Left lung (tissue), 4 donors: ENCODE measurements at regions not wholly inside any gene's neighbourhood (a gene's known extent, or its start where the extent isn't known, plus 50 kb on each side); places are given as distances from the start of the nearest gene placed in this dataset.

Experiments used
- ATAC-seq: fragments of 200-7000 bp; cut with Tn5 transposase; one replicate; pipeline ENCODE4 v1.9.1; 2020; ENCODE audit warnings: moderate library complexity
- DNase-seq, 4 donors: peaks; one replicate each; pipeline ENCODE4 v3.0.0-alpha.2; 2013 to 2020
- H3K27ac ChIP-seq, 2 donors: fragments of 200-600 bp; sonication (generic) in 1 of 2; one replicate each; pipeline versions ENCODE4 v1.5.0 to v1.8.0; 2020 to 2021
- H3K27me3 ChIP-seq, 2 donors: fragments of 200-600 bp; sonication (generic) in 1 of 2; one replicate each; pipeline versions ENCODE4 v1.5.0 to v1.8.0; 2020 to 2021
- H3K36me3 ChIP-seq, 2 donors: fragments of 200-600 bp; sonication (generic) in 1 of 2; one replicate each; pipeline versions ENCODE4 v1.5.0 to v1.8.0; 2020 to 2021
- H3K4me1 ChIP-seq, 2 donors: fragments of 200-600 bp; one replicate each; pipeline ENCODE4 v1.8.0; 2021
- H3K4me3 ChIP-seq, 2 donors: fragments of 200-600 bp; sonication (generic) in 1 of 2; one replicate each; pipeline versions ENCODE4 v1.5.0 to v1.8.0; 2020 to 2021; ENCODE audit warnings: mild to moderate bottlenecking in 1 of 2
- H3K9me3 ChIP-seq, 2 donors: fragments of 200-600 bp; sonication (generic) in 1 of 2; one replicate each; pipeline versions ENCODE4 v1.5.0 to v1.8.0; 2020 to 2021
- intact Hi-C, 2 donors: fragments of 100-400 bp; cut with DNase I; formaldehyde crosslinking; loops; one replicate each; pipeline versions ENCODE4 v1.11.2 to v1.14.2; 2022
- TF ChIP-seq, protein P1 (sequence below), 2 donors: fragments of 200-600 bp; sonication (generic) in 1 of 2; IDR thresholded peaks; one replicate each; pipeline versions ENCODE4 v1.5.0 to v1.8.0; 2021; ENCODE audit warnings: antibody characterized with exemption in 2 of 2
- donor health status: DM: no; HTN: yes; CAD: no.
- donor health status: DM: no; HTN: no; CAD: no.

DNA sequence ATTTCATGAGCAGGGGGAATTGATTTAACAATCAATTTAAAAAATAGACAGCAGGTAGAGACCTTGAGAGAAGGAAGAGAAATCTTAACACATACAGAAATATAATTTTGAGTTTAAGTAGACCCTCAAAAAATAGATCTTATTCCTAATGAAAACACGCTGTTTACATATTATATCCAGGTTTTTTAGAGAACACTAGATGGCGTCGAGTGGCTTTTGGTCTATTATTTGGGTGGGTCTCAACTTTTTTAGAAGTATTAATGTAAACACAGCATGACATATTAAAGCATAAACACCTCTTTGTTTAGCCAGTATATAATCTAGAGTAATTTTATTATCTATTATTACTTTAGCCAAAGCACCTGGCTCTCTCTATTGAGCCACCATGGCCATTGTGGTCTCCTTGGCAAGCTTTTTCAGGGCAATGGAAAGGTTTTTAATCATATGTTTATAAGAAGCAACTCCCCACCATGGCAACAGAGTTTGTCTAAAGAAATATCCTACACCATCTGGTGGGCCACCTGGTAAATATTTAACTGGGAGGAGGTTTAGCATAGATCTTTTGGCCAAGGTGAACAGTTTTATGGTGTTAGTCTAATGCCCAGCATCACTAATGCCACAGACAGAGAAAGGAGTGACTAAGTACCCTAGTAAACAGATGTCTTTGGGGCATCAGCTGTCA is 59.7 kb upstream of the PRSS1 start:
- no peaks in the 10 kb centered on the region for H3K9me3 ChIP-seq
- H3K27ac ChIP-seq: no peak overlapping the region
- TF ChIP-seq, protein P1, sequence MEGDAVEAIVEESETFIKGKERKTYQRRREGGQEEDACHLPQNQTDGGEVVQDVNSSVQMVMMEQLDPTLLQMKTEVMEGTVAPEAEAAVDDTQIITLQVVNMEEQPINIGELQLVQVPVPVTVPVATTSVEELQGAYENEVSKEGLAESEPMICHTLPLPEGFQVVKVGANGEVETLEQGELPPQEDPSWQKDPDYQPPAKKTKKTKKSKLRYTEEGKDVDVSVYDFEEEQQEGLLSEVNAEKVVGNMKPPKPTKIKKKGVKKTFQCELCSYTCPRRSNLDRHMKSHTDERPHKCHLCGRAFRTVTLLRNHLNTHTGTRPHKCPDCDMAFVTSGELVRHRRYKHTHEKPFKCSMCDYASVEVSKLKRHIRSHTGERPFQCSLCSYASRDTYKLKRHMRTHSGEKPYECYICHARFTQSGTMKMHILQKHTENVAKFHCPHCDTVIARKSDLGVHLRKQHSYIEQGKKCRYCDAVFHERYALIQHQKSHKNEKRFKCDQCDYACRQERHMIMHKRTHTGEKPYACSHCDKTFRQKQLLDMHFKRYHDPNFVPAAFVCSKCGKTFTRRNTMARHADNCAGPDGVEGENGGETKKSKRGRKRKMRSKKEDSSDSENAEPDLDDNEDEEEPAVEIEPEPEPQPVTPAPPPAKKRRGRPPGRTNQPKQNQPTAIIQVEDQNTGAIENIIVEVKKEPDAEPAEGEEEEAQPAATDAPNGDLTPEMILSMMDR (IDR thresholded peaks at IDR 0.05): no peak
- ATAC-seq (no peak), DNase-seq (no peak)
- no peaks in the 10 kb centered on the region for H3K4me1 ChIP-seq
- no peaks in the 10 kb centered on the region for H3K27me3 ChIP-seq
- no peaks in the 10 kb centered on the region for H3K36me3 ChIP-seq
- no peak overlapping the region for H3K4me3 ChIP-seq
- intact Hi-C loops: no loop called here

DNA sequence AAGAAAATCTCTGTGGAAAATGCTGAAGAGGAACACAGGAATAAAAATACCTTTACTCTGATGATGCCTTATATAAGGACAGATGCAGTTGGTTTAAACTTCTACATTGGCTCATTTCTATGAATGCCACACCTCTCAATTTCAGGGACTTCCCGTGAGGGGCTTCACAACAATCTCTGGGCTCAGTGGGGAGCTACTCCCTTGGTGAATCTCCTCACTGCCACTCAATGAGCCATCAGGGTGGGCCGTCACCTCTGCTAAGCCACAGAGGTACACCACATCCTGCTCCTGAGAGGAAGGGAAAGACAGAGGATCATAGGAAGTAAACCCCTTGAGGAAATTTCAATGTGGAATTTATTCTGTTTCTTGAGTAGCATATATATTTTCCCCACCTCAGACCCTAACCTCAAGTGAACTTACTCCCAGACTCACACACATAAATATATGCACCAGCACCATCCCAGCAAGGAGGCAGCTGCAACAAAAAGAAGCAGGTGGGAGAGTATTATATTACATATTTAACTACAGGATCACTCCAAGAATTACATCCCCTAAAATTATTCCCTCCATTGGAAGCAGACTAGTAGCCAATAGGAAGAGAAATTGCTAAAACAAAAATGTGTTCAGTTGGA is 63.3 kb upstream of the PRSS1 start:
- Histone ChIP-seq H3K9me3 (no peaks in the 10 kb centered on the region), H3K27me3 (no peaks in the 10 kb centered on the region), H3K36me3 (no peaks in the 10 kb centered on the region), H3K4me1 (no peaks in the 10 kb centered on the region), H3K27ac (no peak overlapping the region), H3K4me3 (no peak overlapping the region)
- intact Hi-C loops: no loop called here
- DNase-seq: no peak
- TF ChIP-seq, protein P1 (IDR thresholded peaks at IDR 0.05): no peak
- ATAC-seq: no peak

DNA sequence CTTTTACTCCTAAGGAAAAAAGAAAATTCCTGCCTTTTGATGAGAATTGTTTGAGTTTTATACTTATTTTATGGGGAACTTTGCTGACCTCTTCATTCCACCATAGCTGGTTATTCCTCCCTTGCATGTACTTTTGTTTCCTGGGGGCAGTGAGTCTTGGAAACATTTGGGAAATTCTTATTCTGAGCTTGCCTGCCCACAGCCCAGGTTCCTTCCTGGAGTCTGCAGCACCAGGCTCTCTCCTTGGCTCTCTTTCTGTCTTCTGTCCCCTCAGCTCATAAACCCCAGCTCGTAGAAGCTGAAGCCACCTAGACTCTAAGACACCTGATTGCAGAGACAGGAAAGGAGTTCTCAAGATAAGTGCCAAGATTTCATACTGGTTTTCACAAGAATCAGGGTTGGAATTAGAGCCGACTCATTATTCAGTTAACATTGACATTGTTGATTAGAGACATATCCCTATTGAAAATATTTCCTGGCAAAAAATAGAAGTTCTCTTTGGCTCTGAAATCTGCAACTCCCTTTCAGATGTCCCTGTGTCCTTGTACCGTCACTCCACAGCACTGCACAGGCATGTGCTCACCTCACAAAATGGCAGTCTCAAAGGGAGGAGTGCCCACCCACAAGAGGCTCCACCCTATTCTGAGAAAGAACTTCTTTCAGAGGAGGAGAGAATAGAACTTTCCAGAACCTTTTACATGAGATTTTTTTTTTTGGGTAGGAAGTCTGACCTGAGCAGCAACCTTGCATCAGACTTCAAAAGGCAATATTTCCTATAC is 67.8 kb upstream of the PRSS1 start:
- H3K4me1 ChIP-seq: no peaks in the 10 kb centered on the region
- ATAC-seq: no peak
- peaks cover 0 to 11% of the 10 kb centered on the region in 2 donors for H3K9me3 ChIP-seq
- no peaks in the 10 kb centered on the region for H3K36me3 ChIP-seq
- DNase-seq: no peak
- TF ChIP-seq, protein P1 (IDR thresholded peaks at IDR 0.05): no peak
- no peaks in the 10 kb centered on the region for H3K27me3 ChIP-seq
- intact Hi-C loops: no loop called here
- H3K4me3 ChIP-seq: no peak overlapping the region
- H3K27ac ChIP-seq: no peak overlapping the region

DNA sequence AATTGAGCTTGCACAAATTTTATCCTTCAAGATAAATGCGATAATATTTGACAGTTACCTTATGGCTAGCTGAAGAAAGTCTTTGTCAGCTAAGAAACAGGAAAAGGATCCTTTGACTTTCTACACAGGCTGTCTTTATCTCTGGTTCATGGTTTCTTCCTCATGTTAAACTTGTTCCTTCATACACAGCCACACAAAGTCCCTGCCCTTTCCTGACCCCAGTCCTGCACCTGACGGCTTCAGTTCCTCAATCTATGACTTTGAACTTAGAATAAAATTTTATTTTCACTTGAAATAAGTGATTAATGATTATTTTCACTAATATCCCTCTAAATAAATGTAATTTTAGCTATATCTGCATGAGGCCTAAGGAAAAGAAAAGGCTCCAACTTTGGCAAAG is 77.8 kb upstream of the PRSS1 start:
- no peak for ATAC-seq
- no peaks in the 10 kb centered on the region for H3K4me1 ChIP-seq
- intact Hi-C loops: no loop called here
- H3K36me3 ChIP-seq: no peaks in the 10 kb centered on the region
- H3K27ac ChIP-seq: no peak overlapping the region
- H3K4me3 ChIP-seq: no peak overlapping the region
- H3K9me3 ChIP-seq: no peaks in the 10 kb centered on the region
- DNase-seq: no peak
- no peaks in the 10 kb centered on the region for H3K27me3 ChIP-seq
- TF ChIP-seq, protein P1 (IDR thresholded peaks at IDR 0.05): no peak

DNA sequence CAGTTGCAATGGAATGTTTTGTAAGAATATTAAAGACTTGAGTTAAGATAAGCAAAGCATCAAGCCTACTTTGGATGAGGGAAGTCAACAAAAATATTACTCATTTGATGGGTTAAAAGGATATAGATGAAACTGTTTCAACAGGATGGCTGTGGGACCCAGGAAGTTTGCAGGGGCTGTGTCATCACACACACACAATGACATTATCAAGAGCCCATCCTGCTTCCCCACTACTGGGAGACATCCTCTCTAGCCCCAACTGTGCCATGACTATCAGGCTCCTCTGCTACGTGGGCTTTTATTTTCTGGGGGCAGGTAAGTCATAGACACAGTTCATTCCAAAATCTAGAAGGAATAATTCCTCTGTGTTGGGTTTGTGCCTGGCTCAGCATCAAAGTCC is 78.8 kb upstream of the PRSS1 start:
- no peaks in the 10 kb centered on the region for H3K36me3 ChIP-seq
- no peak overlapping the region for H3K27ac ChIP-seq
- intact Hi-C loops: no loop called here
- no peaks in the 10 kb centered on the region for H3K4me1 ChIP-seq
- H3K4me3 ChIP-seq: no peak overlapping the region
- TF ChIP-seq, protein P1 (IDR thresholded peaks at IDR 0.05): no peak
- ATAC-seq (no peak), DNase-seq (no peak)
- H3K27me3 ChIP-seq: no peaks in the 10 kb centered on the region
- no peaks in the 10 kb centered on the region for H3K9me3 ChIP-seq
